HG03457 (cell line): ENCODE measurements at regions not wholly inside any gene's neighbourhood (a gene's known extent, or its start where the extent isn't known, plus 50 kb on each side); places are given as distances from the start of the nearest gene placed in this dataset.
"Not testable (repeated sequence)": the region's sequence is repeated elsewhere in the genome, so short reads cannot be mapped to it uniquely, and the experiment has no call there.

Experiments used
- ATAC-seq: cut with Tn5 transposase; IDR thresholded peaks from one replicate; pipeline ENCODE4 v1.9.1; 2021; ENCODE audit warnings: moderate number of reproducible peaks; ENCODE audit not compliant: unreplicated experiment

- ATAC-seq = no peak
These were observed 219.1 kb downstream of the PHLDA1 start for GRCh38 chr12:75812271-75813018.

- no peak for ATAC-seq
These were observed 221.8 kb downstream of the PHLDA1 start for GRCh38 chr12:75809746-75810145.

GRCh38 chr12:75807494-75807893 lies 224.1 kb downstream of the PHLDA1 start:
- no peak for ATAC-seq

GRCh38 chr12:75805905-75806304 lies 225.7 kb downstream of the PHLDA1 start:
- no peak for ATAC-seq

GRCh38 chr12:75805320-75805719 lies 226.3 kb downstream of the PHLDA1 start:
- no peak for ATAC-seq

GRCh38 chr12:75798136-75798926 lies 233.2 kb downstream of the PHLDA1 start:
- no peak for ATAC-seq

GRCh38 chr12:75795125-75795524 lies 236.5 kb downstream of the PHLDA1 start:
- no peak for ATAC-seq

GRCh38 chr12:75792687-75793086 lies 238.9 kb downstream of the PHLDA1 start:
- ATAC-seq = no peak

- no peak for ATAC-seq
These were observed 241.4 kb downstream of the PHLDA1 start for GRCh38 chr12:75790219-75790618.

GRCh38 chr12:75787146-75787545 lies 244.4 kb downstream of the PHLDA1 start:
- not testable (repeated sequence) for ATAC-seq

GRCh38 chr12:75786070-75786469 lies 245.5 kb downstream of the PHLDA1 start:
- ATAC-seq = no peak

- ATAC-seq = no peak
These were observed 247.0 kb downstream of the PHLDA1 start for GRCh38 chr12:75784591-75784990.

GRCh38 chr12:75783093-75783877 lies 248.3 kb downstream of the PHLDA1 start:
- no peak for ATAC-seq

GRCh38 chr12:75782069-75782581 lies 249.5 kb downstream of the PHLDA1 start:
- ATAC-seq = no peak

GRCh38 chr12:75781532-75782046 lies 250.0 kb downstream of the PHLDA1 start:
- no peak for ATAC-seq

- ATAC-seq = no peak
These were observed 251.6 kb downstream of the PHLDA1 start for GRCh38 chr12:75779891-75780496.

- peak; percentile 68 for ATAC-seq
These were observed 257.1 kb downstream of the PHLDA1 start for GRCh38 chr12:75774261-75775052.

GRCh38 chr12:75773377-75773776 lies 258.2 kb downstream of the PHLDA1 start:
- ATAC-seq = no peak

GRCh38 chr12:75771023-75771422 lies 259.6 kb upstream of the KRR1 start:
- ATAC-seq = no peak

GRCh38 chr12:75767957-75768356 lies 256.5 kb upstream of the KRR1 start:
- ATAC-seq = no peak
